ENCODE measurements at regions not wholly inside any gene's neighbourhood (a gene's known extent, or its start where the extent isn't known, plus 50 kb on each side); places are given as distances from the start of the nearest gene placed in this dataset.
"Not testable (repeated sequence)": the region's sequence is repeated elsewhere in the genome, so short reads cannot be mapped to it uniquely, and the experiment has no call there.

DNA sequence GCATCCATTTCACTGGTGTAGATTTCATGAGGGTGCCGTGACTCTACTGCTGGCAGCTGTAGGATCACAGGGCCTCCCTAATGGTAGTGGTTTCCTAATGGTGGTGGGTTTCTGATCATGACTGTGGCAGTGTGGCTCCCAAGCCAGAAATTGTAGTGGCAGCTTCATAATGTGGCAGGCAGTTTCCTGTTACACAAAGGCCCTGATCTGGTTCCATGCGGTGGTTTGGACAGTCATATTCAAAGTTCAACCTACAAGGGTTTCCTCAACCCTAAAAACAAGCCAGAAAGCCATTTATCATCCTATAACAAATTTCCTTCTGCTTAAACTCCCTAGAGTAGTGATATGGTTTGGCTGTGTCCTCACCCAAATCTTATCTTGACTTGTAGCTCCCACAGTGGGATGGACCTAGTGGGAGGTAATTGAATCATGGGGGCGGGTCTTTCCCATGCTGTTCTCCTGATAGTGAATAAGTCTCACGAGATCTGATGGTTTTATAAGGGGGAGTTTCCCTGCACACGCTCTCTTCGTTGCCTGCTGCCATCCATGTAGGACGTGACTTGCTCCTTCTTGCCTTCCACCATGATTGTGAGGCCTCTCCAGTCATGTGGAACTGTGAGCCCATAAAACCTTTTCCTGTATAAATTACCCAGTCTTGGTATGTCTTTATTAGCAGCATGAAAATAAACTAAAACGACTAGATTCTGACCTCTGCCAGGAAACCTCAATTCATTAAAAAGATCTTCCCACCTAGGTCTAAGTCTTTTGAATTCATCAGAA lies 257.1 kb downstream of the EFCAB11 start:
- no peak for DNase-seq (ENCODE audit: low read depth)

DNA sequence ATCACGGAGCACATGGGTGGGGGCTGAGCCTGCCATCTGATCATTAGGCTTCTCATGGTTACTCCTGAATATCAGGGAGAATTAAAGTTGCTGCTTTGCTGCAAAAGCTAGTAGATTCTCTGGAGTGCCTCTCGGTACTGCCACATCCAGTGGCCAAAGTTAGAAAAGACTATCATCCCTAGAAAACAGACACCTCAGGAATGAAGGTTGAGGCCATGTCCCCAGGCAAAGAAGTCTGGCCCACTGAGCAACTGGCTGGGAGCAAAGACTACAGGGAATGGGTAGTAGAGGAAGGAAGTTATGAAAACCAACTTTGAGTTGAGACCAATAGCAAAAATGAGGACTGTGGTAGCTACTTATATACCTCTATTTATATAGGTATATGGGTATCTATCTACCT lies 258.7 kb downstream of the EFCAB11 start:
- DNase-seq (ENCODE audit: low read depth), result no peak

DNA sequence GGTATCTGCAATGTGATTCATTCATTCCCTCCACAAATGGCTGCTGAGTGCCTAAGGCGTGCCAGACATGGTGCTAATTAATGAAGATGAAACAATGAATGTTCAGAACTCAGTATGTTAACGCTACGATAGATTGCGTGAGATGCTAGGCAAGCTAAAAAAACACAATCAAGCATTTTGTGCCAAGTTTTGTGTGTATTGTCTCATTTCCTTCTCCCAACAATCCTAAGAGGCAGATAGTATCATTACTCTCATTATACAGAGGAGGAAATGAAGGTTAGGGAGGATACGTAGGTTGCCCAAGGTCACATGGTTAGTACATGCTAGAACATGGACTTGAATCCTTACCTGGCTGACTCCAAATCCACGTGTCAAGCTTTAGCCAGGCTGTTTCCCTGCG lies 264.4 kb downstream of the EFCAB11 start:
- DNase-seq (ENCODE audit: low read depth), result no peak

DNA sequence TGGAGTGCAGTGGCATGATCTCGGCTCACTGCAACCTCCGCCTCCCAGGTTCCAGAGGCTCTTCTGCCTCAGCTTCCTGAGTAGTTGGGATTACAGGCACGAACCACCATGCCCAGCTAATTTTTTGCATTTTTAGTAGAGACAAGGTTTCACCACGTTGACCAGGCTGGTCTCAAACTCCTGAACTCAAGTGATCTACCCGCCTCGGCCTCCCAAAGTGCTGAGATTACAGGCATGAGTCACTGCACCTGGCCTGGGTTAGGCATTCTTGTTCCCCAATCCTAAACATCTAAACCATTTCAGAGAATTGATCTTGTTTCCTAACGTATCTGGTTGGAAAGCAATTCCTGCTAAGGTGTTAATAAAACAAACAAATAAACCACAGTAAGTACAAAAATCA lies 264.8 kb downstream of the EFCAB11 start:
- DNase-seq (ENCODE audit: low read depth), result not testable (repeated sequence)

DNA sequence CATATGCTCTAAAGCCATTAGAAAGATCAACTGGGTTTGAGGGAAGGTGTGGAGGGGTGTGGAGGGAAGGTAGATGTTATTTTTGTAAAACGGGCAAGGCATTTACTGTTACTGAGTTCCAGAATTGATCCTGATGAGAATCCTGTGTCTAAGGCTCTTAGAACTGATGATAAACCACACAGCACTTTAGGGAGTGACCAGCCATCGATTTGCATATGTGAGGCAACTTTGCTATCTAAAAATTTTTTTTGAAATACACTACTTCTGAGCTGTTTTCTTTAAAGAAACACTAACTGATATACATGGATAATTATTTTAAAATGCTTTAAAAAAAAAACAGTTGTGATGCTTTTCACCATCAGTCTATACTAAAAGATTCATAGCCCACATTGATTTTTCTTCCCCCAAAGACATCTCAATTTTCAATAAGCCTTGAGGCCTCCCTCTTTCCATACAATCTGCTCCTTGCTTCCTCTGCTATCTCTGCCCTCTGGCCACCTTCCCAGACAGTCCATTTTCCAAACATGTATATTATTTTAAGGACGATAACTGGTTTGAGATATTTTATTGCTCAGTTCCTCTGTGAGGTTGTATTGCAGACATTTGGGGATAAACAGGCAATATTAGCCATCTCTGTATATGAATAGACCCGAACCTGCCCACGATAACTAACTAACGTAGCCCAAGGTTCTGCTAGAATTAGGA lies 265.9 kb downstream of the EFCAB11 start:
- no peak for DNase-seq (ENCODE audit: low read depth)

DNA sequence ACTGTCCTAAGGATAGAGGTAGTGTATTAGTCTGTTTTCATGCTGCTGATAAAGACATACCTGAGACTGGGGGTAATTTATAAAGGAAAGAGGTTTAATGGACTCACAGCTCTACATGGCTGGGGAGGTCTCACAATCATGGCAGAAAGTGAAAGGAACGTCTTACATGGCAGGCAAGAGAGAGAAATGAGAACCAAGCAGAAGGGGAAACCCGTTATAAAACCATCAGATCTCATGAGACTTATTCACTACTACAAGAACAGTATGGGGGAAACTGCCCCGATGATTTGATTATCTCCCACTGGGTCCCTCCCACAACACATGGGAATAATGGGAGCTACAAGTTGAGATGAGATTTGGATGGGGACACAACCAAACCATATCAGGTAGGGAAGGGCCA lies 267.4 kb downstream of the EFCAB11 start:
- DNase-seq (ENCODE audit: low read depth), result not testable (repeated sequence)

DNA sequence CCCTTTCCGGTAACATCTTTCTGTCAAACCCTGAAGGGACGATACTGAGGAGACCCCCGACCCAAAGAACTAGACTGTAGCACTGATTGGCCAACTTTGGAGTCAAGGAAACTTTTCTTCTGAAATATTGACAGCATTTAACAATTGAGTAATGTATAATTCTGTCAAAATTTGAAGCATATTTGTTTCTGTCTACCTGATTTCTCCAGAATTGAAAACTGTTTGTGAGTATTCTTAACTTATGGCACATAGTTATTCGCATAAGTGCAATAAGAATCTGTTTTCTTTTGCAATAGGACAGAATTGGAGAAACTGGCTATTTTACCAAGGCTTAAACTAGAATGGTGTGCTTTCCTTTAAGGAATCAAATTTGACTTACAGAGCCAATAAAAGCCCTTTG lies 267.1 kb upstream of the FOXN3 start:
- DNase-seq (ENCODE audit: low read depth), result no peak

DNA sequence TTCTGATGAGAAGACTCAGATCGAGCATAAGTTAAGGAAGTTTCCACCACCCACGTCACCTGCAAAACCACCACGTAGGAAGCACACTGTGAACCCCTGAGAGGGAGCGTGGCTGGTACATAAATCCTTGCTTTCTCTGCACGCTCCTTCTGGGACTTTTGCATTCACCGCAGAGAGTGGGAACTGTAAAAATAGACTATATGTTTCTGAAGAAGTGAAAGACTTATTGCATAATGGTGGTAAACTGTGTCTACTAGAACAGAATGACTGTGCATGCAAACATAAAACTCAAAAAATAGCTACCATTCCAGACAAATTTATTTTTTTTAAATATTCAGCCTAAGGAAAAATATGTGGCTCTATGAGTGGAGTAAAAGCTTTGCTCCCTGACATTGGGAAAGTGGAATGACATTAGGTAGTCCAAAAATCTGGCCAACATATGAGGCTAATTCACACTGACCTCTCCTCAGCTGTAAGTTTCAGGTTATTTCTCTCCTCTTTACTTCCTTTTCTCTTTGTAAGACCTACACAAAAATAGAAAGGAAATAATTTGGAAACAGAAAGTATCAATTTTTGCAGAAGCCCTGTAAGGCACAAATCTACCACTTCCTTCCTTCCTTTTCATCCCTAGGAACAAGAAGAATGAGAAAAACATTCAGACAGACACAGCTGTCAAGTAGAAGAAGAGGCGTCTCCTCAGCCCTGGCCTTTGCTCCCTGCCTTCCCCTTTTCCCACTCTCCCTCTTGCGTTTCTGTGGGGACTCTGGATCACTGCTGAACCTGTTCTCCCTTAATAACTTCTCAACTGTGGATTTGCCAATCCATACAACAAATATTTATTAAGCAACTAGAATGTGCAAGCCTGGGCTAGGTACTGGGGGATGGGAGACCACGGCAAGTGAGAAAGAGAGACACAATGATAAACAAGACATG lies 264.3 kb upstream of the FOXN3 start:
- DNase-seq (ENCODE audit: low read depth), result no peak

DNA sequence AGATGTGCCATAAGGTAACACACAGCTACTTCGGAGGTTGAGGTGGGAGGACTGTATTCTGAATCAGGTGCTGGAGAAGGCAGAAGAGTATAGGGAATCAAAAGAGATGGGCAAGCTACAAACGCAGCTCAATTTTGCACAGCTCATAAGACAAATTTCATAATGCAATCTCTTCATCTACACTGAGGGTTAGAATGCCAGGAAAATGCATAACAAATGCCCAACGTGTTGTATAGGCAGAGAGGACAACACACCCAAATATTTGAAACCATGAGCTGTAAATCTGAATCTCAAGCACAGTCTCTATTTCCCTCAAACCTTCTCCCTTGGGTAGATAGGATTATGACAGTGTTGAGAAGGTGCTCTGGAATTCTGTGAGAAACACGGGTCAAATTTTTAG lies 263.1 kb upstream of the FOXN3 start:
- DNase-seq (ENCODE audit: low read depth), result no peak

DNA sequence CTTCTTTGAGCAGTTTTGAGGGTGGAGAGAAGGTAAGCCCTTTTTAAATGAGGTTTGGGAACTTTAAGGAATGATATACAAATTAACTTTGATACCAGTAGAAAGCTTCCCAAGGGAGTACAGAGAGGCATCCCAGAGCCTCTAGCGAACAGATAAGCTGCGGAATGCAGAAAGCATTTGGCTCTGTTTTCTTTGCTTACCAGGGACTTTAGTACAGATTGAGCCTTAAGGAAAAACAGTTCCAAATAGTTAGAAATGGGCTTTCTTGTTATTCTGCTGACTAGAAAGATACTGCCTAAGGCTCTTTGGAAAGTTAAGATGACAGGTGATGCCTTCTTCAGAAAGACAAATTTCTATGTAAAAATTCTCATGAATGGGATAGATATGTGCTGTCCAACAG lies 261.7 kb upstream of the FOXN3 start:
- DNase-seq (ENCODE audit: low read depth), result no peak

DNA sequence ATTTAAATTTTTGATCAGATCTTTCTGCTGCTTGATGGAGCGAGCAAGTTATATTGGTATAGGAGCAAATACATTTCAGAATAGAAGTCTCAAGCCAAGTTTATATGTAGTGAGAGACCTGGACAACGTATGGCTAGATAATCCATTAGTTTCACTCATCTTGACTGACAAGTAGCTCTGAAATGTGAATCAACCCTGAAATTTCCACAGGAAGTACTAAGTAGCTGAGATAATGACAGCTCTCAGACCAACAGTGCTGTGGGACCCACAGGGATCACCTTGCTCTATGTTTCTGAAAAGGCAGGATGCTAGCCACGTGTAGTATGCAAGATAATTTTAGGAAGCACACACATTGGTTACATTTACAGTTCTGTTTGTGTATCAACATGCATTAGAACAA lies 258.6 kb upstream of the FOXN3 start:
- no peak for DNase-seq (ENCODE audit: low read depth)

DNA sequence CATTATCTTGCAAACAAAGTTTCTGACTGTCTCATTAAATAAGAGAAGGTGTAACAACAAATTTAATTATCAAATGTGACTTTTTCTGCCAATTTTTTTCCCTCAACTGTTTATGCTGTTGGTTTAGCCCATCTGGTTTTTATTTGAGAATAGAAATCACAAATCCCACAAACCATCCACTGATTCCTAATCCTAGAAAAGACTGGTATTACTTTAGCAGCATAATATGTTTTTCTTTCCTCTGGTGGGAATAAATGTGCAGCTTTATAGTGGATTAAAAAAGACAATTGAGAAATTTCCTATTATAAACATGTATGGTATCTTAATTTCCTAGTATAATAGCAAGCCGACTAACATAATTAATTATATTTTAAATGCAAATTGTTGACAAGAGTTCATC lies 257.9 kb upstream of the FOXN3 start:
- DNase-seq (ENCODE audit: low read depth), result no peak

DNA sequence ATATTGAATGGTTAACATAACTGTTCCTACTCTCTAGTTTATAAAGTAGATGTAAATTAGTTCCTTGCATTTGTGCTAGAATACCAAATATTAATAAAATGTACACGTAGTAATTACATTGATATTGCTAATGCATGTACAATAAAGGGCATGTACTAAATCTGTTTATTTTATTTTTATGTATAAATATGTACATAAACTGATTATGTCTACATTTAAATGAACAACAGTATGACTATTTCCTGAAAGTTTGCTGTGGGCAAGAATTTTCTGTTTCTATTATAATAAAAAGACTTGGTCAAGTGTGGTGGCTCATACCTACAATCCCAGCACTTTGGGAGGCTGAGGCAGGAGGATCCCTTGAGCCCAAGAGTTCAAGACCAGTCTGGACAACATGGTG lies 257.2 kb upstream of the FOXN3 start:
- no peak for DNase-seq (ENCODE audit: low read depth)

DNA sequence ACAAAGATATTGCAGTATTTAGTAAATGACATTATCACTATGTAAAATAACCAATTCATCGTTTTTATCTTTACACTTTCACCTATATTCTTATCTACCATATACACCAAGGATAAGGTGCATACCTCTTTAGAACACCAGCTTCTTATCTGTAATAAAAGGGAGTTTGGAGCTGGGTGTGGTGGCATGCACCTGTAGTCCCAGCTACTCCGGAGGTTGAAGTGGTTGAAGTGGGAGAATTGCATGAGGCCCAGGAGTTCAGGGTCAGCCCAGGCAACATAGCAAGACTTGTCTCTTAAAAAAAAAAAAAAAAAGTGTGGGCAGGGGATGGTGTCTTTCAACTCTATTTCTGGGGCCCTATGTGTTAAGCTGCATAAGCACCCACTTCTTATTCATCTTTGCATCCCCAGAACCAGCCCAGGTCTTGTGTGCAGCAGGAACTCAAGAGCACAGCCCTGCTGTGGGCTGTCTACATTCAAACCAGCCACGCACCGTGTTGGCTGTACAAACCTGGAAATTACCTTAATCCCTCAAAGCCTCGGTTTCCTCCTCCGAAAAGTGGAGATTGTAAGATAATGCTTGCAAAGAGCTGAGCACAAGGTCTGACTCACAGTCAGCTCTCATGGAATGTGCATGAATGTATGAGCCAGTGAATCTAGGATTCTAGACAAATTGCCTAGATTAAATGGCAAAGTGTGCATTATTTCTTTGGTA lies 256.6 kb upstream of the FOXN3 start:
- no peak for DNase-seq (ENCODE audit: low read depth)

DNA sequence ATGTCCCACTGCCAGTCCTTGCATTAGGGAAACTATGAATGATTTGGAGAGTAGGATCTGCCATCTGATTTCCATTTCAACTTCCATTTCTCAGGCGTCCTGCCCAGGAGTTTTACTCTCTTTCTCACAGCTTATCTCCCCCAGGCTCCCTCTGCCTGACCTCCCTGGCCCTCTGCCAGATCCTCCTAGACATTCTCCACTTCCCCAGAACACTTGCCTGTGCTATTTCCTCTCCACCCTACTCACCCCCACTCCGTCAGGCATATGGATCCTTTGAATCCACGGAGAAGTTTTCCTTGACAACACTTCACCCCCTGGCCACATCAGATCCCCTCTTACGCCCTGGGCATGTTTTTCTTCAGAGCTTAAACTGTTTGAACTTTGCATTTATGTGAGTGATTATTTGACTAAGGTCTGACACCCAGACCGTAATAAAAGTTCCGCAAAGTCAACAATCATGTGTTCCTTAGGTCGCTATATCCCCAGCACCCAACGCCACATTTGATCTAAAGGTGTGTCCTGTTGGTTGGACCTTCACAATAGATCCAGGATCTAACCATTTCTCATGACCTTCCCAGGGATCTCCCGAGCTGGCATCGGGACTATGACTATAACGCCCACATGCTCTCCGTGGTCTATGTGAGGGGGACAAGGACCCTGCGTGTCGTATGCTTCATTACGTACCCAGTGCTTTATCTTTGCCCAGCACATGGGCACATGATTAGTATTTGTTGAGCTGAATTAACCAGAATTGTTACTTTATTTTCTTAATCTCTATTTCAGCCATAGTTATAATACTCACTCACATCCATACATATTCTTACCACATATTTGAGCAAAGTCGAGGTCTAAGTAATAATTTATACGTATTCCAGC lies 255.8 kb upstream of the FOXN3 start:
- no peak for DNase-seq (ENCODE audit: low read depth)

DNA sequence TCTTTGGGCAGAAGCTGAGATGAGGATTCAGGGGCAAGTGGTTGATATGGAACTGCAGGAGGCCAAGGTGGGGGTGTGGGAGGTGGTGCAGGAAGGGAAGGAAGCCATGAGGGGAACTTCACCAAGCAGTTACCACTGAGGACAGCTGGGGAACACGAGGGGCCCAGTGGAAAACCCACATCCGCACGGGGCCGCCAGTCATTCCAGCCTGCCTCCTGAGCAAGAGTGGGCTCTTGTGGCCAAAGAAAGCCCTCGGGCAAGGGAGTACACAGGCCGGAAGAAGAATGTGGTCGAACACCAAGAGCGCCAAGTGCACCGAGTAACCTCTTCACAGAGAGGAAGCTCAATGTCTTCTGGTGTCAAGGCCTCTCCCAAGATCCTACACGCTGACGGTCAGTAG lies 252.2 kb upstream of the FOXN3 start:
- peak; percentile 0 for DNase-seq (ENCODE audit: low read depth)

DNA sequence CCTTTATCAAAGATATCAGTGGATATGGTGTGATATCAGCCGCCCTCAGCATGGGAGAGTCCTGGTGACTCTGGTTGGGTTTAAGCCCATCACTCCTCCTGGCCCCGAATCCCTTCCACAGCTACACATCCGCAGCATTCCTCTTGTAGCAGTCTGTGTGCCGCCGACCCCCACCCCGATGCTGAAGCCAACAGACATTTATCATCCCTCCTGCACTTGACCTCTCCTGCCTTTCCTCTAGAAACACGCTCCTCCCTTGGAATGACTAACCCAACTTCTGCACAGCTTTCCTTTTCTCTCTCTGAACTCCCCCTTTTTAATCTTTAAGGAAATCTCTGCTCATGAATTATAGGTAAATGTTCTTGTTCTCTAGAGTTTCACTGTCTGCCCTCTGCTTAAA lies 250.9 kb upstream of the FOXN3 start:
- no peak for DNase-seq (ENCODE audit: low read depth)

DNA sequence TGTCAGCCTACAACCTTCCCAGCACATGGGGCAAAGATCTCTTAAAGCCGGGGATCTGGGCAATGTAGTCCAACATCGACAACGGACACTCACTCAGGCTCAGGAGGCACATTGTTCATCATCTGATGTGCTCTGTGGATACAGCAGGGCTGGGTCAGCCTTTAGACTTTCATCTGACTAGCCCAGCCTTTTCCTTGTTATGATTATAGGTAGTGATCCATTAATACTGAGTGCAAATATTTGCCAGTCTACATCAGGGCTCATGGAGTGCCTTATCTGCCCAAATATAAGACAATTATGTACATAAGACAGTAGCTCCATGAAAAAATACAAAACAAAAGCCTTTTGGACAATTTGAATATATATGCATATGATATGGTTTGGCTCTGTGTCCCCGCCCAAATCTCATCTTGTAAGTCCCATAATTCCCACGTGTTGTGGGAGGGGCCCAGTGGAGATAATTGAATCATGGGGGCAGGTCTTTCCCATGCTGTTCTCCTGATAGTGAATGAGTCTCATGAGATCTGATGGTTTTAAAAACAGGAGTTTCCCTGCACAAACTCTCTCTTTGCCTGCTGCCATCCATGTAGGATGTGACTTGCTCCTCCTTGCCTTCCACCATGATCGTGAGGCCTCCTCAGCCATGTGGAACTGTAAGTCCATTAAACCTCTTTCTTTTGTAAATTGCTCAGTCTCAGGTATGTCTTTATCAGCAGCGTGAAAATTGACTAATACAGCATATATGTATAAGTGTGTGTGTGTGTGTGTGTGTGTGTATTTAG lies 248.5 kb upstream of the FOXN3 start:
- DNase-seq (ENCODE audit: low read depth), result not testable (repeated sequence)

DNA sequence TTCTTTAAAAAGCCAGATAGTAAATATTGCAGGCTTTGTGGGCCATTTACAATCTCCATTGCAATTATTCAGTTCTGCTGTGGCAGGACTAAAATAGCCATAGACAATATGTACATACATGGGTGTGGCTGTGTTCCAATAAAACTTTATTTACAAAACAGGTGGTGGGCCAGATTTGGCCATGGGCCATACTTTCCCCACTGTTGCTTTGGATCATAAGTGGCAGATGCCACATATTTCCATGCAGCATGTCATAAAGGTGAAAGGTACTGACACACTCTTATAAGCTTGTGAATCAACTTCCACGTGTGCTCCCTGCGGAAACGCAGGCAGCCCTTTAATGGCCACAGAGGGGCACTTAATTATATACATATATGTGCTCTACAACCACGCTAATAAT lies 244.4 kb upstream of the FOXN3 start:
- DNase-seq (ENCODE audit: low read depth), result no peak

DNA sequence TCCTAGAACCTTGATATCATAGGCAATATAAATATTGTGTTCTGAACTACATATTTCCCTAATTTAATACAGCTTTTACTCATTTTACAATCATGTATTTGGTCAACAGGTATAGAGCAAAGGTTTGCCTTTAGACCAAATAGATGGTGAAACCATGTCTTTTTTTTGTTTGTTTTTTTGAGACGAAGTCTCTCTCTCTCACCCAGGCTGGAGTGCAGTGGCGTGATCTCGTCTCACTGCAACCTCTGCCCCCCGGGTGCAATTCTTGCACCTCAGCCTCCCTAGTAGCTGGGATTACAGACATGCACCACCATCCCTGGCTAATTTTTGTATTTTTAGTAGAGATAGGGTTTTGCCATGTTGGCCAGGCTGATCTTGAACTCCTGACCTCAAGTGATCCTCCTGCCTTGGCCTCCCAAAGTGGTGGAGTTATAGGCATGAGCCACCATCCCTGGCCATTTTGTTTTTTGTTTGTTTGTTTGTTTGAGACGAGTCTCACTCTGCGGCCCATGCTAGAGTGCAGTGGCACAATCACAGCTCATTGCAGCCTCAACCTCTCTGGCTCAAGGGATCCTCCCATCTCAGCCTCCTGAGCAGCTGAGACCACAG lies 243.7 kb upstream of the FOXN3 start:
- not testable (repeated sequence) for DNase-seq (ENCODE audit: low read depth)

All from activated T-helper 1 cell treated with Interleukin-2 at 50 U/mL for 16 hours (primary cell).